ENCODE measurements at regions not wholly inside any gene's neighbourhood (a gene's known extent, or its start where the extent isn't known, plus 50 kb on each side); places are given as distances from the start of the nearest gene placed in this dataset.
A peak's percentile ranks its signal among the peaks of the same experiment; 100 is the strongest.

GRCh38 chr15:98428253-98428989 lies 219.9 kb upstream of the IGF1R start:
- Mint-ChIP-seq H3K9me3 (no peaks in the 10 kb centered on the region), H3K4me3 (peak overlapping the region; percentile 76), H3K27me3 (ENCODE audit: low read depth) (peaks cover 63% of the 10 kb centered on the region), H3K36me3 (ENCODE audit: low read depth) (no peaks in the 10 kb centered on the region), H3K27ac (ENCODE audit: unreplicated experiment) (no peak overlapping the region), H3K4me1 (no peaks in the 10 kb centered on the region)
- peak; percentile 96 for TF ChIP-seq CTCF (conservative IDR thresholded peaks at IDR 0.05)
- peak; percentile 90 for DNase-seq (ENCODE audit: low read depth, low spot score)

- no peaks in the 10 kb centered on the region for H3K4me1 Mint-ChIP-seq
- H3K4me3 Mint-ChIP-seq = no peak overlapping the region
- H3K36me3 Mint-ChIP-seq (ENCODE audit: low read depth) = no peaks in the 10 kb centered on the region
- no peak for DNase-seq (ENCODE audit: low read depth, low spot score)
- TF ChIP-seq CTCF (conservative IDR thresholded peaks at IDR 0.05) = no peak
- H3K27ac Mint-ChIP-seq (ENCODE audit: unreplicated experiment) = no peak overlapping the region
- no peaks in the 10 kb centered on the region for H3K9me3 Mint-ChIP-seq
- H3K27me3 Mint-ChIP-seq (ENCODE audit: low read depth) = peaks cover 38% of the 10 kb centered on the region
Measured at GRCh38 chr15:98431171-98431570, 217.2 kb upstream of the IGF1R start.

- H3K9me3 Mint-ChIP-seq = peaks cover 5% of the 10 kb centered on the region
- no peak for DNase-seq (ENCODE audit: low read depth, low spot score)
- H3K4me1 Mint-ChIP-seq = no peaks in the 10 kb centered on the region
- no peak overlapping the region for H3K27ac Mint-ChIP-seq (ENCODE audit: unreplicated experiment)
- TF ChIP-seq CTCF (conservative IDR thresholded peaks at IDR 0.05) = no peak
- H3K36me3 Mint-ChIP-seq (ENCODE audit: low read depth) = no peaks in the 10 kb centered on the region
- peaks cover 16% of the 10 kb centered on the region for H3K27me3 Mint-ChIP-seq (ENCODE audit: low read depth)
- no peak overlapping the region for H3K4me3 Mint-ChIP-seq
Measured at GRCh38 chr15:98433346-98433745, 215.0 kb upstream of the IGF1R start.

- Mint-ChIP-seq H3K9me3 (peaks cover 5% of the 10 kb centered on the region), H3K27ac (ENCODE audit: unreplicated experiment) (no peak overlapping the region), H3K36me3 (ENCODE audit: low read depth) (no peaks in the 10 kb centered on the region), H3K27me3 (ENCODE audit: low read depth) (peaks cover 11% of the 10 kb centered on the region), H3K4me1 (no peaks in the 10 kb centered on the region), H3K4me3 (no peak overlapping the region)
- TF ChIP-seq CTCF (conservative IDR thresholded peaks at IDR 0.05) = no peak
- no peak for DNase-seq (ENCODE audit: low read depth, low spot score)
Measured at GRCh38 chr15:98433856-98434255, 214.5 kb upstream of the IGF1R start.

- no peak for TF ChIP-seq CTCF (conservative IDR thresholded peaks at IDR 0.05)
- Mint-ChIP-seq H3K36me3 (ENCODE audit: low read depth) (no peaks in the 10 kb centered on the region), H3K27ac (ENCODE audit: unreplicated experiment) (no peak overlapping the region), H3K27me3 (ENCODE audit: low read depth) (no peaks in the 10 kb centered on the region), H3K4me3 (no peak overlapping the region), H3K9me3 (peaks cover 5% of the 10 kb centered on the region), H3K4me1 (peaks cover 7% of the 10 kb centered on the region)
- no peak for DNase-seq (ENCODE audit: low read depth, low spot score)
Measured at GRCh38 chr15:98437752-98438151, 210.6 kb upstream of the IGF1R start.
